OCI-LY1 (cell line): ENCODE measurements at regions not wholly inside any gene's neighbourhood (a gene's known extent, or its start where the extent isn't known, plus 50 kb on each side); places are given as distances from the start of the nearest gene placed in this dataset.

Source experiments
- H2AFZ ChIP-seq: fragments of 200-600 bp; sonication (generic), shearing (Covaris generic); 2 replicates; pipeline ENCODE4 v1.6.0; 2014; ENCODE audit warnings: antibody characterized with exemption, mild to moderate bottlenecking, low read length
- H3F3A ChIP-seq: fragments of 200-600 bp; sonication (generic), shearing (Covaris generic); 2 replicates; pipeline ENCODE4 v1.6.0; 2014; ENCODE audit warnings: mild to moderate bottlenecking, antibody characterized with exemption, low read length, moderate library complexity; ENCODE audit not compliant: insufficient read depth
- H3K27ac ChIP-seq: fragments of 200-600 bp; sonication (generic); 2 replicates; pipeline ENCODE4 v1.5.1; 2014; ENCODE audit warnings: low read length, mixed run types, mild to moderate bottlenecking, low read depth; ENCODE audit not compliant: poor library complexity, severe bottlenecking
- H3K27me3 ChIP-seq: fragments of 200-600 bp; sonication (generic); 2 replicates; pipeline ENCODE4 v1.6.0; 2014; ENCODE audit warnings: antibody characterized with exemption, mild to moderate bottlenecking, low read length, moderate library complexity; ENCODE audit not compliant: insufficient read depth
- H3K36me3 ChIP-seq: fragments of 200-600 bp; sonication (generic); 2 replicates; pipeline ENCODE4 v1.6.1; 2014; ENCODE audit warnings: mild to moderate bottlenecking, antibody characterized with exemption, low read length, moderate library complexity, mixed read lengths; ENCODE audit not compliant: insufficient read depth
- H3K4me1 ChIP-seq: fragments of 200-600 bp; sonication (generic); 2 replicates; pipeline ENCODE4 v1.5.1; 2014; ENCODE audit warnings: mild to moderate bottlenecking, low read length, moderate library complexity; ENCODE audit not compliant: insufficient read depth, severe bottlenecking
- H3K4me2 ChIP-seq: fragments of 200-600 bp; sonication (generic), shearing (Covaris generic); 2 replicates; pipeline ENCODE4 v1.6.1; 2014; ENCODE audit warnings: low read length
- H3K4me3 ChIP-seq: fragments of 200-600 bp; sonication (generic); 2 replicates; pipeline ENCODE4 v1.5.1; 2014; ENCODE audit warnings: low read length, low read depth, mild to moderate bottlenecking, mixed read lengths; ENCODE audit not compliant: poor library complexity, severe bottlenecking
- H3K79me2 ChIP-seq: fragments of 200-600 bp; shearing (Covaris generic); 2 replicates; pipeline ENCODE4 v1.6.1; 2016; ENCODE audit warnings: mixed run types, low read length, mixed read lengths; ENCODE audit not compliant: insufficient read depth
- H3K9ac ChIP-seq: fragments of 200-600 bp; sonication (generic), shearing (Covaris generic); 2 replicates; pipeline ENCODE4 v1.6.1; 2014; ENCODE audit warnings: mild to moderate bottlenecking, low read length, mixed read lengths
- H3K9me2 ChIP-seq: fragments of 200-600 bp; sonication (generic), shearing (Covaris generic); 2 replicates; pipeline ENCODE4 v1.6.1; 2014; ENCODE audit warnings: low read depth, mild to moderate bottlenecking, low read length, mixed read lengths
- H3K9me3 ChIP-seq: fragments of 200-600 bp; shearing (Covaris generic); 2 replicates; pipeline ENCODE4 v1.6.1; 2014; ENCODE audit warnings: low read length, mixed read lengths
- H4K20me1 ChIP-seq: fragments of 200-600 bp; sonication (generic), shearing (Covaris generic); 2 replicates; pipeline ENCODE4 v1.6.0; 2016; ENCODE audit warnings: mild to moderate bottlenecking, low read length; ENCODE audit not compliant: insufficient read depth
- EZH2 ChIP-seq: fragments of 200-600 bp; sonication (generic), shearing (Covaris generic); IDR thresholded peaks from 2 replicates; pipeline ENCODE4 v1.8.0; 2017; ENCODE audit warnings: borderline replicate concordance, mixed run types, mild to moderate bottlenecking, antibody characterized with exemption, low read length, moderate library complexity, mixed read lengths
- TF ChIP-seq, protein P1 (sequence below): fragments of 200-600 bp; sonication (generic), shearing (Covaris generic); IDR thresholded peaks from 2 replicates; pipeline ENCODE4 v1.5.1; 2017; ENCODE audit warnings: mild to moderate bottlenecking, antibody characterized with exemption, low read length, moderate library complexity, mixed read lengths

- Histone ChIP-seq H3K9ac (no peak overlapping the region), H3K27ac (no peak overlapping the region), H3K9me2 (no peaks in the 10 kb centered on the region), H3K27me3 (no peaks in the 10 kb centered on the region), H3K4me1 (peaks cover 4% of the 10 kb centered on the region), H3K79me2 (no peaks in the 10 kb centered on the region), H3K4me3 (no peak overlapping the region), H3K36me3 (no peaks in the 10 kb centered on the region), H3K9me3 (no peaks in the 10 kb centered on the region; the same call in 1 of the 2 replicates), H4K20me1 (no peaks in the 10 kb centered on the region), H3F3A (no peaks in the 10 kb centered on the region), H3K4me2 (no peak overlapping the region), H2AFZ (no peak overlapping the region)
- TF ChIP-seq EZH2 = no peak
- TF ChIP-seq, protein P1, sequence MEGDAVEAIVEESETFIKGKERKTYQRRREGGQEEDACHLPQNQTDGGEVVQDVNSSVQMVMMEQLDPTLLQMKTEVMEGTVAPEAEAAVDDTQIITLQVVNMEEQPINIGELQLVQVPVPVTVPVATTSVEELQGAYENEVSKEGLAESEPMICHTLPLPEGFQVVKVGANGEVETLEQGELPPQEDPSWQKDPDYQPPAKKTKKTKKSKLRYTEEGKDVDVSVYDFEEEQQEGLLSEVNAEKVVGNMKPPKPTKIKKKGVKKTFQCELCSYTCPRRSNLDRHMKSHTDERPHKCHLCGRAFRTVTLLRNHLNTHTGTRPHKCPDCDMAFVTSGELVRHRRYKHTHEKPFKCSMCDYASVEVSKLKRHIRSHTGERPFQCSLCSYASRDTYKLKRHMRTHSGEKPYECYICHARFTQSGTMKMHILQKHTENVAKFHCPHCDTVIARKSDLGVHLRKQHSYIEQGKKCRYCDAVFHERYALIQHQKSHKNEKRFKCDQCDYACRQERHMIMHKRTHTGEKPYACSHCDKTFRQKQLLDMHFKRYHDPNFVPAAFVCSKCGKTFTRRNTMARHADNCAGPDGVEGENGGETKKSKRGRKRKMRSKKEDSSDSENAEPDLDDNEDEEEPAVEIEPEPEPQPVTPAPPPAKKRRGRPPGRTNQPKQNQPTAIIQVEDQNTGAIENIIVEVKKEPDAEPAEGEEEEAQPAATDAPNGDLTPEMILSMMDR = no peak
These were observed 98.9 kb upstream of the SDK1 start for GRCh38 chr7:3201937-3202710.

- no peak overlapping the region for H3K27ac ChIP-seq
- no peaks in the 10 kb centered on the region for H3K9me3 ChIP-seq
- TF ChIP-seq EZH2 = no peak
- TF ChIP-seq, protein P1 = no peak
- H3K36me3 ChIP-seq = no peaks in the 10 kb centered on the region
- H2AFZ ChIP-seq = no peak overlapping the region
- no peaks in the 10 kb centered on the region for H4K20me1 ChIP-seq
- H3K4me1 ChIP-seq = peaks cover 4% of the 10 kb centered on the region
- H3K9me2 ChIP-seq = no peaks in the 10 kb centered on the region
- no peaks in the 10 kb centered on the region for H3K27me3 ChIP-seq
- no peaks in the 10 kb centered on the region for H3F3A ChIP-seq
- no peak overlapping the region for H3K4me3 ChIP-seq
- H3K9ac ChIP-seq = no peak overlapping the region
- no peak overlapping the region for H3K4me2 ChIP-seq
- H3K79me2 ChIP-seq = no peaks in the 10 kb centered on the region
These were observed 96.5 kb upstream of the SDK1 start for GRCh38 chr7:3204526-3204925.

DNA sequence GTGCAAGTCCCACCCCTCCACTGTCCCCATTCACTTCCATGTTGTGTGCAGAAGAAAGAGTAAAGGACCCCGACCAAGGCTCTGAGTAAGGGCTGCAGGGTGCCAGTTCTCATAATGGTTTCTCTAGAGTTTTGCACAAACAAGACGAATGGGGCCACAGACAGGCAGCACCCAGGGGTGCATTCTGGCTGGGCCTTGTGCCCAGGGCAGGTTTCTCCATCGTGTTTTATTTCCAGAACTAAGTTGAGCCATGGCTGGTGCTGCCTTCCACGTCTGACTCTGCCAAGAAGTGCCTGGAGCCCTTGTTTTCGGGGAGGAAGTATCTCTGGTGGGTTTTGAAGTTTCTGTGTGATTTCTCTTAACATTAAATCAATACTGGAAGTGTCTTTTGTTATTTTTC is 95.0 kb upstream of the SDK1 start:
- H3K79me2 ChIP-seq = no peaks in the 10 kb centered on the region
- TF ChIP-seq EZH2 = no peak
- TF ChIP-seq, protein P1 = no peak
- no peaks in the 10 kb centered on the region for H3K9me2 ChIP-seq
- H2AFZ ChIP-seq = no peak overlapping the region
- H3F3A ChIP-seq = no peaks in the 10 kb centered on the region
- no peak overlapping the region for H3K4me3 ChIP-seq
- no peaks in the 10 kb centered on the region for H4K20me1 ChIP-seq
- H3K27ac ChIP-seq = no peak overlapping the region
- H3K27me3 ChIP-seq = no peaks in the 10 kb centered on the region
- H3K9ac ChIP-seq = no peak overlapping the region
- peaks cover 4% of the 10 kb centered on the region for H3K4me1 ChIP-seq
- no peaks in the 10 kb centered on the region for H3K9me3 ChIP-seq
- no peak overlapping the region for H3K4me2 ChIP-seq
- H3K36me3 ChIP-seq = no peaks in the 10 kb centered on the region
